ENCODE measurements at regions not wholly inside any gene's neighbourhood (a gene's known extent, or its start where the extent isn't known, plus 50 kb on each side); places are given as distances from the start of the nearest gene placed in this dataset.

- no peak overlapping the region for H3K27ac ChIP-seq (ENCODE audit: low read depth, low read length)
- no peak overlapping the region for H4K91ac ChIP-seq (ENCODE audit: low read depth, low read length)
- no peak overlapping the region for H4K12ac ChIP-seq (ENCODE audit: low read depth, low read length)
- H3K4me2 ChIP-seq (ENCODE audit: low read length) = no peak overlapping the region
- no CpG with 5 or more reads among the region's 4 CpGs for WGBS (ENCODE audit: extremely low coverage, insufficient coverage, insufficient read length)
- H3K14ac ChIP-seq (ENCODE audit: low read length) = no peak overlapping the region
- H3K9me3 ChIP-seq (ENCODE audit: insufficient read depth, low read depth, low read length) = no peaks in the 10 kb centered on the region
- H3K4me3 ChIP-seq (ENCODE audit: low read depth, low read length) = no peak overlapping the region
- H3K79me2 ChIP-seq (ENCODE audit: control insufficient read depth, insufficient read depth, low read length, poor library complexity) = no peaks in the 10 kb centered on the region
- no peak overlapping the region for H2BK5ac ChIP-seq (ENCODE audit: low read depth, low read length, poor library complexity)
- H2AFZ ChIP-seq (ENCODE audit: insufficient read depth, low read length, poor library complexity) = no peak overlapping the region
- H2BK120ac ChIP-seq (ENCODE audit: insufficient read depth, low read length, poor library complexity) = no peak overlapping the region
- H3K79me1 ChIP-seq (ENCODE audit: low read length) = no peaks in the 10 kb centered on the region
- H3K9ac ChIP-seq (ENCODE audit: low read length) = no peak overlapping the region
- H2AK5ac ChIP-seq (ENCODE audit: low read length) = no peak overlapping the region
- H3K4ac ChIP-seq (ENCODE audit: low read depth, low read length) = no peak overlapping the region
- no peak overlapping the region for H2BK12ac ChIP-seq (ENCODE audit: low read length)
- no peak overlapping the region for H3K18ac ChIP-seq (ENCODE audit: low read length)
- no peaks in the 10 kb centered on the region for H3K4me1 ChIP-seq (ENCODE audit: control insufficient read depth in 1 of 2, insufficient read depth in 2 of 2, low read length in 2 of 2)
- H3K36me3 ChIP-seq (ENCODE audit: control insufficient read depth in 1 of 2, insufficient read depth in 2 of 2, low read length in 2 of 2) = no peaks in the 10 kb centered on the region
- H4K8ac ChIP-seq (ENCODE audit: low read depth, low read length) = no peak overlapping the region
- no peak for DNase-seq
- no peaks in the 10 kb centered on the region for H3K27me3 ChIP-seq (ENCODE audit: insufficient read depth, low read length)
- H3K23ac ChIP-seq (ENCODE audit: low read length) = no peak overlapping the region
Measured at GRCh38 chr5:32932241-32932935, 221.3 kb downstream of the NPR3 start.

- DNase-seq = no peak
- H3K18ac ChIP-seq (ENCODE audit: low read length) = no peak overlapping the region
- H3K23ac ChIP-seq (ENCODE audit: low read length) = no peak overlapping the region
- H3K79me2 ChIP-seq (ENCODE audit: control insufficient read depth, insufficient read depth, low read length, poor library complexity) = no peaks in the 10 kb centered on the region
- no peak overlapping the region for H4K8ac ChIP-seq (ENCODE audit: low read depth, low read length)
- H2BK5ac ChIP-seq (ENCODE audit: low read depth, low read length, poor library complexity) = no peak overlapping the region
- H3K4me2 ChIP-seq (ENCODE audit: low read length) = no peak overlapping the region
- H2BK120ac ChIP-seq (ENCODE audit: insufficient read depth, low read length, poor library complexity) = no peak overlapping the region
- no peaks in the 10 kb centered on the region for H3K36me3 ChIP-seq (ENCODE audit: control insufficient read depth in 1 of 2, insufficient read depth in 2 of 2, low read length in 2 of 2)
- H3K14ac ChIP-seq (ENCODE audit: low read length) = no peak overlapping the region
- no peak overlapping the region for H2BK12ac ChIP-seq (ENCODE audit: low read length)
- no peaks in the 10 kb centered on the region for H3K27me3 ChIP-seq (ENCODE audit: insufficient read depth, low read length)
- no peaks in the 10 kb centered on the region for H3K9me3 ChIP-seq (ENCODE audit: insufficient read depth, low read depth, low read length)
- no peak overlapping the region for H4K12ac ChIP-seq (ENCODE audit: low read depth, low read length)
- H4K91ac ChIP-seq (ENCODE audit: low read depth, low read length) = no peak overlapping the region
- H3K4ac ChIP-seq (ENCODE audit: low read depth, low read length) = no peak overlapping the region
- H2AFZ ChIP-seq (ENCODE audit: insufficient read depth, low read length, poor library complexity) = no peak overlapping the region
- H3K27ac ChIP-seq (ENCODE audit: low read depth, low read length) = no peak overlapping the region
- no peaks in the 10 kb centered on the region for H3K79me1 ChIP-seq (ENCODE audit: low read length)
- no peaks in the 10 kb centered on the region for H3K4me1 ChIP-seq (ENCODE audit: control insufficient read depth in 1 of 2, insufficient read depth in 2 of 2, low read length in 2 of 2)
- H3K9ac ChIP-seq (ENCODE audit: low read length) = no peak overlapping the region
- H2AK5ac ChIP-seq (ENCODE audit: low read length) = no peak overlapping the region
- no peak overlapping the region for H3K4me3 ChIP-seq (ENCODE audit: low read depth, low read length)
- no CpG with 5 or more reads among the region's 8 CpGs for WGBS (ENCODE audit: extremely low coverage, insufficient coverage, insufficient read length)
Measured at GRCh38 chr5:32933692-32934091, 222.6 kb downstream of the NPR3 start.

GRCh38 chr5:32934529-32934928 lies 223.4 kb downstream of the NPR3 start:
- H3K27ac ChIP-seq (ENCODE audit: low read depth, low read length) = no peak overlapping the region
- no peaks in the 10 kb centered on the region for H3K27me3 ChIP-seq (ENCODE audit: insufficient read depth, low read length)
- H4K91ac ChIP-seq (ENCODE audit: low read depth, low read length) = no peak overlapping the region
- H2BK120ac ChIP-seq (ENCODE audit: insufficient read depth, low read length, poor library complexity) = no peak overlapping the region
- DNase-seq = no peak
- H2BK12ac ChIP-seq (ENCODE audit: low read length) = no peak overlapping the region
- no peak overlapping the region for H3K9ac ChIP-seq (ENCODE audit: low read length)
- H3K23ac ChIP-seq (ENCODE audit: low read length) = no peak overlapping the region
- WGBS (ENCODE audit: extremely low coverage, insufficient coverage, insufficient read length) = no CpG with 5 or more reads among the region's 6 CpGs
- H3K36me3 ChIP-seq (ENCODE audit: control insufficient read depth in 1 of 2, insufficient read depth in 2 of 2, low read length in 2 of 2) = no peaks in the 10 kb centered on the region
- H3K9me3 ChIP-seq (ENCODE audit: insufficient read depth, low read depth, low read length) = no peaks in the 10 kb centered on the region
- H2AFZ ChIP-seq (ENCODE audit: insufficient read depth, low read length, poor library complexity) = no peak overlapping the region
- H3K18ac ChIP-seq (ENCODE audit: low read length) = no peak overlapping the region
- H3K79me2 ChIP-seq (ENCODE audit: control insufficient read depth, insufficient read depth, low read length, poor library complexity) = no peaks in the 10 kb centered on the region
- no peak overlapping the region for H3K4ac ChIP-seq (ENCODE audit: low read depth, low read length)
- no peaks in the 10 kb centered on the region for H3K4me1 ChIP-seq (ENCODE audit: control insufficient read depth in 1 of 2, insufficient read depth in 2 of 2, low read length in 2 of 2)
- no peak overlapping the region for H3K4me2 ChIP-seq (ENCODE audit: low read length)
- no peak overlapping the region for H3K4me3 ChIP-seq (ENCODE audit: low read depth, low read length)
- H2BK5ac ChIP-seq (ENCODE audit: low read depth, low read length, poor library complexity) = no peak overlapping the region
- no peak overlapping the region for H4K12ac ChIP-seq (ENCODE audit: low read depth, low read length)
- no peak overlapping the region for H2AK5ac ChIP-seq (ENCODE audit: low read length)
- no peaks in the 10 kb centered on the region for H3K79me1 ChIP-seq (ENCODE audit: low read length)
- no peak overlapping the region for H4K8ac ChIP-seq (ENCODE audit: low read depth, low read length)
- H3K14ac ChIP-seq (ENCODE audit: low read length) = no peak overlapping the region

DNA sequence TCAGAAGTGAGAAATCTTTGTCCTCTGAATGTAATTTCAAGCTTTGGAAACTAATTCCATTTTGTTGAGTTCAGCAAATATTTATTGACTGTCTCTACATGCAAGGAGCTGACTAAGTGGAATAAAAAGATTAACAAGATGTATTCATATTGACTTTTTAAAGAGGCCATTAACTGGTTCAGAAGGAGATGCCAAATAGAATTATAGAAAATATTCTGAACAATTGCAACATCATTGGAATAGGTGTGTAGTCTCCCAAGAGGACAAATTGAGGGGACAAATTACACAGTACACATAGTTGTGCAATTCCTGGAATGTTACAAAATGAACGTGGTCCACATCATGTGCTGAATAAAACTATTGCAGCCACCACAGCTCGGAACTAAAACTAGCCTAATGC lies 224.2 kb downstream of the NPR3 start:
- no peak for DNase-seq
- no CpG with 5 or more reads among the region's 2 CpGs for WGBS (ENCODE audit: extremely low coverage, insufficient coverage, insufficient read length)

More for the DNA sequence above, 224.2 kb downstream of the NPR3 start:
- Histone ChIP-seq H3K79me1 (ENCODE audit: low read length) (no peaks in the 10 kb centered on the region), H3K4me2 (ENCODE audit: low read length) (no peak overlapping the region), H2AFZ (ENCODE audit: insufficient read depth, low read length, poor library complexity) (no peak overlapping the region), H4K8ac (ENCODE audit: low read depth, low read length) (no peak overlapping the region), H2BK5ac (ENCODE audit: low read depth, low read length, poor library complexity) (no peak overlapping the region), H3K27me3 (ENCODE audit: insufficient read depth, low read length) (no peaks in the 10 kb centered on the region), H3K27ac (ENCODE audit: low read depth, low read length) (no peak overlapping the region), H3K4me1 (ENCODE audit: control insufficient read depth in 1 of 2, insufficient read depth in 2 of 2, low read length in 2 of 2) (no peaks in the 10 kb centered on the region), H3K9ac (ENCODE audit: low read length) (no peak overlapping the region), H3K4ac (ENCODE audit: low read depth, low read length) (no peak overlapping the region), H3K18ac (ENCODE audit: low read length) (no peak overlapping the region), H3K23ac (ENCODE audit: low read length) (no peak overlapping the region), H3K79me2 (ENCODE audit: control insufficient read depth, insufficient read depth, low read length, poor library complexity) (no peaks in the 10 kb centered on the region), H4K12ac (ENCODE audit: low read depth, low read length) (no peak overlapping the region), H3K4me3 (ENCODE audit: low read depth, low read length) (no peak overlapping the region), H3K36me3 (ENCODE audit: control insufficient read depth in 1 of 2, insufficient read depth in 2 of 2, low read length in 2 of 2) (no peaks in the 10 kb centered on the region), H3K9me3 (ENCODE audit: insufficient read depth, low read depth, low read length) (no peaks in the 10 kb centered on the region), H2BK120ac (ENCODE audit: insufficient read depth, low read length, poor library complexity) (no peak overlapping the region), H2AK5ac (ENCODE audit: low read length) (no peak overlapping the region), H2BK12ac (ENCODE audit: low read length) (no peak overlapping the region), H3K14ac (ENCODE audit: low read length) (no peak overlapping the region), H4K91ac (ENCODE audit: low read depth, low read length) (no peak overlapping the region)
